Neuronal stem cell (in vitro differentiated cells): ENCODE measurements at regions not wholly inside any gene's neighbourhood (a gene's known extent, or its start where the extent isn't known, plus 50 kb on each side); places are given as distances from the start of the nearest gene placed in this dataset.

Experiments used
- DNase-seq: peaks from one replicate; pipeline ENCODE4 v3.0.0-alpha.2; 2013; ENCODE audit warnings: low spot score
- H2AFZ ChIP-seq: one replicate; pipeline ENCODE4 v1.6.1; 2013; ENCODE audit warnings: mild to moderate bottlenecking, low read length, inconsistent platforms
- H2AK5ac ChIP-seq: 2 replicates; pipeline ENCODE4 v1.6.1; 2013; ENCODE audit warnings: low read depth, mild to moderate bottlenecking, inconsistent platforms, low read length, moderate library complexity, mixed read lengths
- H2BK120ac ChIP-seq: 2 replicates; pipeline ENCODE4 v1.6.1; 2013; ENCODE audit warnings: low read depth, mild to moderate bottlenecking, inconsistent platforms, low read length, moderate library complexity, mixed read lengths
- H2BK12ac ChIP-seq: one replicate; pipeline ENCODE4 v1.6.1; 2013; ENCODE audit warnings: low read length, inconsistent platforms
- H2BK15ac ChIP-seq: 2 replicates; pipeline ENCODE4 v1.6.1; 2013; ENCODE audit warnings: mild to moderate bottlenecking, low read length, inconsistent platforms, mixed read lengths
- H2BK5ac ChIP-seq: one replicate; pipeline ENCODE4 v1.6.1; 2013; ENCODE audit warnings: inconsistent platforms, mild to moderate bottlenecking, low read length, moderate library complexity
- H3K14ac ChIP-seq: one replicate; pipeline ENCODE4 v1.6.1; 2013; ENCODE audit warnings: low read length, inconsistent platforms
- H3K18ac ChIP-seq: 2 replicates; pipeline ENCODE4 v1.6.1; 2013; ENCODE audit warnings: low read length, inconsistent platforms
- H3K23ac ChIP-seq: 2 replicates; pipeline ENCODE4 v1.6.1; 2013; ENCODE audit warnings: low read depth, mild to moderate bottlenecking, mixed read lengths, low read length, inconsistent platforms; ENCODE audit not compliant: poor library complexity
- H3K27ac ChIP-seq: replicated peaks from 3 replicates; pipeline ENCODE4 v1.5.1; 2013; ENCODE audit warnings: low read length, inconsistent platforms
- H3K27me3 ChIP-seq, 3 experiments: 2 replicates each; pipeline ENCODE4 v1.6.1; 2013; ENCODE audit warnings: low read length in 3 of 3, mild to moderate bottlenecking in 2 of 3, inconsistent platforms in 1 of 3, low read depth in 1 of 3, mixed read lengths in 1 of 3, moderate library complexity in 1 of 3; ENCODE audit not compliant: control insufficient read depth in 3 of 3, insufficient read depth in 3 of 3
- H3K36me3 ChIP-seq, 2 donors: replicated peaks in 1 of 2; 2 replicates each; pipeline ENCODE4 v1.6.1; 2013; ENCODE audit warnings: low read length in 2 of 2; ENCODE audit not compliant: control insufficient read depth in 2 of 2, insufficient read depth in 2 of 2
- H3K4ac ChIP-seq: 2 replicates; pipeline ENCODE4 v1.6.1; 2013; ENCODE audit warnings: inconsistent platforms, mild to moderate bottlenecking, low read length, moderate library complexity
- H3K4me1 ChIP-seq, 2 donors: 1 replicate in 1 of 2; 2 replicates in 1 of 2; pipeline ENCODE4 v1.6.1; 2013; ENCODE audit warnings: low read length in 2 of 2, low read depth in 1 of 2; ENCODE audit not compliant: control insufficient read depth in 2 of 2, insufficient read depth in 1 of 2
- H3K4me2 ChIP-seq: one replicate; pipeline ENCODE4 v1.6.1; 2013; ENCODE audit warnings: mild to moderate bottlenecking, low read length, inconsistent platforms; ENCODE audit not compliant: insufficient read depth, poor library complexity, severe bottlenecking
- H3K4me3 ChIP-seq, 2 donors: 2 replicates each; pipeline ENCODE4 v1.5.1; 2013; ENCODE audit warnings: low read length in 2 of 2, mild to moderate bottlenecking in 2 of 2, inconsistent platforms in 1 of 2, moderate library complexity in 1 of 2
- H3K79me1 ChIP-seq: one replicate; pipeline ENCODE4 v1.6.1; 2013; ENCODE audit warnings: low read depth, mild to moderate bottlenecking, inconsistent platforms, low read length, moderate library complexity
- H3K9ac ChIP-seq: one replicate; pipeline ENCODE4 v1.6.1; 2013; ENCODE audit warnings: mild to moderate bottlenecking, low read depth, low read length, inconsistent platforms; ENCODE audit not compliant: poor library complexity
- H3K9me3 ChIP-seq, 2 donors: replicated peaks in 1 of 2; 2 replicates each; pipeline versions ENCODE3 to v1.6.1; 2013; ENCODE audit warnings: low read length in 2 of 2, mild to moderate bottlenecking in 2 of 2, inconsistent platforms in 1 of 2, low read depth in 1 of 2, mixed read lengths in 1 of 2, moderate library complexity in 1 of 2; ENCODE audit not compliant: control insufficient read depth in 2 of 2, insufficient read depth in 1 of 2
- H4K8ac ChIP-seq: one replicate; pipeline ENCODE4 v1.6.1; 2013; ENCODE audit warnings: low read depth, mild to moderate bottlenecking, inconsistent platforms, low read length, moderate library complexity
- H4K91ac ChIP-seq: one replicate; pipeline ENCODE4 v1.6.1; 2013; ENCODE audit warnings: low read length, low read depth, mild to moderate bottlenecking, inconsistent platforms; ENCODE audit not compliant: poor library complexity
- WGBS, 2 donors: extraction: QIAGEN DNeasy Blood & Tissue Kit; methylation state at CpG; one replicate each; pipeline ENCODE4 v1.1.7; 2013; ENCODE audit warnings: missing lambda C conversion rate in 2 of 2, mixed read lengths in 1 of 2; ENCODE audit not compliant: insufficient read length in 2 of 2, insufficient replicate concordance in 1 of 2; ENCODE audit errors: extremely low coverage in 2 of 2; 5-methylcytosine and 5-hydroxymethylcytosine counted together

DNA sequence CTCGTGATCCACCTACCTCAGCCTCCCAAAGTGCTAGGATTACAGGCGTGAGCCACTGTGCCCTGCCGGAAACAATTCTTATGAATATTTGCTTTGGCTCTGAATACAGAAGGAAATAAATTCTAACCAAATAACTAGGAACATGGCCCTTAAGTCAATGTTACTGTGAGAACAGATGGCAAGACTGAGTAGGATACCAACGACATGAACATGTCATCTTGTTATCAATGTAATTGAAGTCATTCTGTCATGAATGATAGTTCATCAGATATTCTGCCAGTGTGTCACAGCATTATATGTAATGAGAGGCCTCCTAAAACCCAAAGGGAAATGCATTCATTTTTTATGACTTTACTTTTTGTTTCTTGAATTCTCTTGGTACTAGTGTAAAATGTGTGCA lies 548.8 kb downstream of the MCTP2 start:
- Histone ChIP-seq H3K79me1 (no peaks in the 10 kb centered on the region), H3K4me3 (no peak overlapping the region)

GRCh38 chr15:94785091-94785490 lies 553.7 kb downstream of the MCTP2 start:
- Histone ChIP-seq H3K27me3 (no peaks in the 10 kb centered on the region), H2BK12ac (no peak overlapping the region), H2BK5ac (no peak overlapping the region), H3K9me3 (no peaks in the 10 kb centered on the region), H3K27ac (no peak overlapping the region), H3K4ac (no peak overlapping the region), H2AK5ac (no peak overlapping the region), H3K79me1 (no peaks in the 10 kb centered on the region), H4K8ac (no peak overlapping the region), H2BK120ac (no peak overlapping the region), H3K14ac (no peak overlapping the region), H3K23ac (no peak overlapping the region), H2AFZ (no peak overlapping the region), H3K9ac (no peak overlapping the region), H2BK15ac (no peak overlapping the region), H3K4me3 (no peak overlapping the region), H3K36me3 (no peaks in the 10 kb centered on the region), H3K4me1 (no peaks in the 10 kb centered on the region), H3K4me2 (no peak overlapping the region), H4K91ac (no peak overlapping the region), H3K18ac (no peak overlapping the region)
- DNase-seq: no peak
- no CpG with 5 or more reads among the region's 2 CpGs for WGBS, 2 donors

More for the DNA sequence above, 548.8 kb downstream of the MCTP2 start:
- Histone ChIP-seq H3K4ac (no peak overlapping the region), H3K36me3 (no peaks in the 10 kb centered on the region), H3K27ac (no peak overlapping the region), H2BK5ac (no peak overlapping the region), H3K23ac (no peak overlapping the region), H3K4me2 (no peak overlapping the region), H2BK120ac (no peak overlapping the region), H2BK12ac (no peak overlapping the region), H4K8ac (no peak overlapping the region), H3K9me3 (no peaks in the 10 kb centered on the region), H3K18ac (no peak overlapping the region), H2AFZ (no peak overlapping the region), H4K91ac (no peak overlapping the region), H2AK5ac (no peak overlapping the region), H3K4me1 (no peaks in the 10 kb centered on the region), H3K27me3 (no peaks in the 10 kb centered on the region), H3K9ac (no peak overlapping the region), H2BK15ac (no peak overlapping the region), H3K14ac (no peak overlapping the region)
- no CpG with 5 or more reads among the region's 4 CpGs for WGBS, 2 donors
- DNase-seq: no peak

DNA sequence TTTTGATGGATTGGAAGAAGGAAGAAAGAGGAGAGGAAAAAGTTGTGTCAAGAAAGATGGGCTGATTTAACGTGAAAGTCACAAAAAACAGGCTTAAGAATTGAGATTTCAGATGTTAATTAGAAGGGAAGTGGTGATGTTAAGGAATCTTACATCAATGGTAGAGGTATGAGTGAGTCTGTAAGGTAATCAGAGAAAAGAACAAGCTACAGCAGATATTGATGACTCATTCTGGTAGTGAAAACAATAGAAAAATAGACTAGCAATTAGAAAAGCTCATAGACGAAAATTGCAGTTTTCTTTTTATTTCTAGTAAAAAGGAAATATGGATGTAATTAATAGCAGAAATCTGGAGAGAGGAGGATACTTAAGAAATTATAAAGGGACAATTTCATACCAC lies 559.6 kb downstream of the MCTP2 start:
- no peak overlapping the region for H3K18ac ChIP-seq
- H2BK120ac ChIP-seq: no peak overlapping the region
- no peaks in the 10 kb centered on the region for H3K36me3 ChIP-seq
- peaks cover 0 to 2% of the 10 kb centered on the region in 2 donors for H3K4me1 ChIP-seq
- no peak overlapping the region for H3K4ac ChIP-seq
- no peaks in the 10 kb centered on the region for H3K9me3 ChIP-seq
- H3K9ac ChIP-seq: no peak overlapping the region
- no peak overlapping the region for H2BK15ac ChIP-seq
- no peak overlapping the region for H3K23ac ChIP-seq
- H4K8ac ChIP-seq: no peak overlapping the region
- no peak overlapping the region for H3K27ac ChIP-seq
- H3K4me2 ChIP-seq: no peak overlapping the region
- DNase-seq: no peak
- no peak overlapping the region for H2AK5ac ChIP-seq
- no peaks in the 10 kb centered on the region for H3K79me1 ChIP-seq
- H2AFZ ChIP-seq: no peak overlapping the region
- no peak overlapping the region for H3K4me3 ChIP-seq
- no peak overlapping the region for H4K91ac ChIP-seq
- no peak overlapping the region for H2BK5ac ChIP-seq
- H3K14ac ChIP-seq: no peak overlapping the region
- H2BK12ac ChIP-seq: no peak overlapping the region
- WGBS, 2 donors: no CpG with 5 or more reads among the region's 2 CpGs
- H3K27me3 ChIP-seq: no peaks in the 10 kb centered on the region

GRCh38 chr15:94791510-94791909 lies 560.1 kb downstream of the MCTP2 start:
- H3K4me2 ChIP-seq: no peak overlapping the region
- no peaks in the 10 kb centered on the region for H3K36me3 ChIP-seq
- DNase-seq: no peak
- no peak overlapping the region for H2BK5ac ChIP-seq
- no peaks in the 10 kb centered on the region for H3K9me3 ChIP-seq
- H2AFZ ChIP-seq: no peak overlapping the region
- H2AK5ac ChIP-seq: no peak overlapping the region
- H2BK15ac ChIP-seq: no peak overlapping the region
- WGBS, 2 donors: no CpG with 5 or more reads among the region's 2 CpGs
- peaks cover 0 to 2% of the 10 kb centered on the region in 2 donors for H3K4me1 ChIP-seq
- H2BK120ac ChIP-seq: no peak overlapping the region
- H3K79me1 ChIP-seq: no peaks in the 10 kb centered on the region
- no peak overlapping the region for H2BK12ac ChIP-seq
- H3K4me3 ChIP-seq: no peak overlapping the region
- H3K27me3 ChIP-seq: no peaks in the 10 kb centered on the region
- no peak overlapping the region for H4K91ac ChIP-seq
- H3K23ac ChIP-seq: no peak overlapping the region
- H3K4ac ChIP-seq: no peak overlapping the region
- H3K27ac ChIP-seq: no peak overlapping the region
- no peak overlapping the region for H4K8ac ChIP-seq
- no peak overlapping the region for H3K18ac ChIP-seq
- no peak overlapping the region for H3K9ac ChIP-seq
- H3K14ac ChIP-seq: no peak overlapping the region
